RWPE1 (cell line): ENCODE measurements at regions not wholly inside any gene's neighbourhood (a gene's known extent, or its start where the extent isn't known, plus 50 kb on each side); places are given as distances from the start of the nearest gene placed in this dataset.

Source experiments
- CTCF ChIA-PET: fragments of 350-600 bp; sonication (Branson Sonifier 250); formaldehyde crosslinking; extraction: SDS; loops from one replicate; lab custom pipeline; 2021; lab: Yijun Ruan, JAX
- POLR2A ChIA-PET: fragments of 400-600 bp; formaldehyde crosslinking; extraction: SDS; loops from one replicate; lab custom pipeline; 2020; ENCODE audit warnings: antibody characterized with exemption; ENCODE audit not compliant: low non-redundant PET; lab: Yijun Ruan, JAX
- DNase-seq: peaks from one replicate; pipeline ENCODE4 v3.0.0; 2012; ENCODE audit warnings: low spot score
- H3K27ac ChIP-seq: fragments of 450-650 bp; 2 replicates; pipeline ENCODE4 v1.5.1; 2017
- CTCF ChIP-seq: fragments of 450-650 bp; conservative IDR thresholded peaks from 2 replicates; pipeline ENCODE4 v1.5.1; 2017; ENCODE audit warnings: low read depth, mild to moderate bottlenecking

- no peak overlapping the region for H3K27ac ChIP-seq
- ChIA-PET POLR2A (no interaction called here), CTCF (no interaction called here)
- TF ChIP-seq CTCF: no peak
- DNase-seq: no peak
These were observed 566.2 kb downstream of the BNC2 start for GRCh38 chr9:16304301-16304700.

GRCh38 chr9:16306586-16306985, 563.9 kb downstream of the BNC2 start:
- ChIA-PET POLR2A (no interaction called here), CTCF (no interaction called here)
- DNase-seq: no peak
- no peak for TF ChIP-seq CTCF
- no peak overlapping the region for H3K27ac ChIP-seq

GRCh38 chr9:16307626-16308195, 562.8 kb downstream of the BNC2 start:
- CTCF ChIA-PET: no interaction called here

GRCh38 chr9:16308645-16309044, 561.8 kb downstream of the BNC2 start:
- ChIA-PET POLR2A (no interaction called here), CTCF (no interaction called here)
- no peak for TF ChIP-seq CTCF
- DNase-seq: no peak
- no peak overlapping the region for H3K27ac ChIP-seq

More at GRCh38 chr9:16307626-16308195, 562.8 kb downstream of the BNC2 start:
- no peak for DNase-seq
- TF ChIP-seq CTCF: no peak
- no peak overlapping the region for H3K27ac ChIP-seq
- POLR2A ChIA-PET: no interaction called here

- no peak overlapping the region for H3K27ac ChIP-seq
- CTCF ChIA-PET: no interaction called here
- DNase-seq: no peak
- TF ChIP-seq CTCF: no peak
- POLR2A ChIA-PET: no interaction called here
These were observed 561.4 kb downstream of the BNC2 start for GRCh38 chr9:16309082-16309468.

GRCh38 chr9:16309469-16310271, 560.8 kb downstream of the BNC2 start:
- TF ChIP-seq CTCF: no peak
- no peak for DNase-seq
- ChIA-PET CTCF (interaction anchor here (0.6 kb wide), 1 partner anchor 826 kb away, joined by 4 read pairs; no protein-coding TSS in a partner anchor), POLR2A (no interaction called here)
- no peak overlapping the region for H3K27ac ChIP-seq
